Parathyroid adenoma (tissue), 2 donors: ENCODE measurements at regions not wholly inside any gene's neighbourhood (a gene's known extent, or its start where the extent isn't known, plus 50 kb on each side); places are given as distances from the start of the nearest gene placed in this dataset.

Experiments
- H2AFZ ChIP-seq: fragments of 300-600 bp; sonication (generic); one replicate; pipeline ENCODE4 v1.7.0; 2017; ENCODE audit warnings: antibody characterized with exemption, mild to moderate bottlenecking
- H3K27ac ChIP-seq: fragments of 300-600 bp; sonication (generic); one replicate; pipeline ENCODE4 v1.7.0; 2017
- H3K27me3 ChIP-seq: fragments of 300-600 bp; sonication (generic); one replicate; pipeline ENCODE4 v1.7.0; 2017; ENCODE audit warnings: low read length; ENCODE audit not compliant: control insufficient read depth, insufficient read depth
- H3K36me3 ChIP-seq: fragments of 300-600 bp; sonication (generic); one replicate; pipeline ENCODE4 v1.7.0; 2017; ENCODE audit warnings: low read length; ENCODE audit not compliant: control insufficient read depth, insufficient read depth
- H3K4me1 ChIP-seq: fragments of 300-600 bp; sonication (generic); one replicate; pipeline ENCODE4 v1.7.0; 2017; ENCODE audit warnings: control low read depth
- H3K4me2 ChIP-seq: fragments of 300-600 bp; sonication (generic); one replicate; pipeline ENCODE4 v1.7.0; 2017; ENCODE audit warnings: low read length
- H3K4me3 ChIP-seq: fragments of 300-600 bp; sonication (generic); one replicate; pipeline ENCODE4 v1.7.0; 2017; ENCODE audit warnings: low read depth, low read length
- H3K79me2 ChIP-seq: fragments of 300-600 bp; sonication (generic); one replicate; pipeline ENCODE4 v1.7.0; 2017; ENCODE audit warnings: control low read depth
- H3K9ac ChIP-seq: fragments of 300-600 bp; sonication (generic); one replicate; pipeline ENCODE4 v1.7.0; 2017; ENCODE audit warnings: mild to moderate bottlenecking
- H3K9me3 ChIP-seq: fragments of 300-600 bp; sonication (generic); one replicate; pipeline ENCODE4 v1.7.0; 2017; ENCODE audit warnings: low read length; ENCODE audit not compliant: control insufficient read depth
- CTCF ChIP-seq: fragments of 300-600 bp; sonication (generic); IDR thresholded peaks from one replicate; pipeline ENCODE4 v1.7.0; 2017; ENCODE audit warnings: antibody characterized with exemption, mild to moderate bottlenecking
- donor health status: primary hyperparathyroidism.

- H3K4me1 ChIP-seq = no peaks in the 10 kb centered on the region
- no peak for TF ChIP-seq CTCF
Observed at GRCh38 chr15:31175484-31175883, 74.0 kb upstream of the TRPM1 start.

GRCh38 chr15:31177951-31178350 is 76.4 kb upstream of the TRPM1 start:
- Histone ChIP-seq H3K9me3 (no peaks in the 10 kb centered on the region), H3K4me2 (no peak overlapping the region), H3K9ac (no peak overlapping the region), H3K79me2 (no peaks in the 10 kb centered on the region), H2AFZ (no peak overlapping the region), H3K4me1 (no peaks in the 10 kb centered on the region), H3K27me3 (no peaks in the 10 kb centered on the region), H3K27ac (no peak overlapping the region), H3K4me3 (no peak overlapping the region), H3K36me3 (no peaks in the 10 kb centered on the region)
- TF ChIP-seq CTCF = no peak

More at GRCh38 chr15:31175484-31175883, 74.0 kb upstream of the TRPM1 start:
- no peaks in the 10 kb centered on the region for H3K36me3 ChIP-seq
- no peak overlapping the region for H3K4me3 ChIP-seq
- no peak overlapping the region for H3K4me2 ChIP-seq
- no peaks in the 10 kb centered on the region for H3K79me2 ChIP-seq
- no peak overlapping the region for H2AFZ ChIP-seq
- H3K27me3 ChIP-seq = no peaks in the 10 kb centered on the region
- no peak overlapping the region for H3K9ac ChIP-seq
- no peak overlapping the region for H3K27ac ChIP-seq
- H3K9me3 ChIP-seq = no peaks in the 10 kb centered on the region

GRCh38 chr15:31178705-31179104 is 77.2 kb upstream of the TRPM1 start:
- Histone ChIP-seq H3K9ac (no peak overlapping the region), H3K4me1 (no peaks in the 10 kb centered on the region), H3K27ac (no peak overlapping the region), H3K4me2 (no peak overlapping the region), H2AFZ (no peak overlapping the region), H3K9me3 (no peaks in the 10 kb centered on the region), H3K79me2 (no peaks in the 10 kb centered on the region), H3K27me3 (no peaks in the 10 kb centered on the region), H3K4me3 (no peak overlapping the region), H3K36me3 (no peaks in the 10 kb centered on the region)
- TF ChIP-seq CTCF = no peak

GRCh38 chr15:31179693-31180092 is 78.2 kb upstream of the TRPM1 start:
- H3K4me3 ChIP-seq = no peak overlapping the region
- H3K79me2 ChIP-seq = no peaks in the 10 kb centered on the region
- no peak overlapping the region for H3K4me2 ChIP-seq
- no peaks in the 10 kb centered on the region for H3K27me3 ChIP-seq
- no peaks in the 10 kb centered on the region for H3K4me1 ChIP-seq
- no peaks in the 10 kb centered on the region for H3K36me3 ChIP-seq
- no peak overlapping the region for H2AFZ ChIP-seq
- no peak for TF ChIP-seq CTCF
- H3K27ac ChIP-seq = no peak overlapping the region
- no peaks in the 10 kb centered on the region for H3K9me3 ChIP-seq
- H3K9ac ChIP-seq = no peak overlapping the region

GRCh38 chr15:31193291-31193690 is 91.8 kb upstream of the TRPM1 start:
- Histone ChIP-seq H3K27ac (no peak overlapping the region), H3K27me3 (no peaks in the 10 kb centered on the region), H3K36me3 (no peaks in the 10 kb centered on the region), H3K4me3 (no peak overlapping the region), H3K4me2 (no peak overlapping the region), H3K9me3 (no peaks in the 10 kb centered on the region), H3K9ac (no peak overlapping the region), H2AFZ (no peak overlapping the region), H3K79me2 (no peaks in the 10 kb centered on the region), H3K4me1 (no peaks in the 10 kb centered on the region)
- TF ChIP-seq CTCF = no peak
